H4 (cell line): ENCODE measurements at regions not wholly inside any gene's neighbourhood (a gene's known extent, or its start where the extent isn't known, plus 50 kb on each side); places are given as distances from the start of the nearest gene placed in this dataset.
"Not testable (repeated sequence)": the region's sequence is repeated elsewhere in the genome, so short reads cannot be mapped to it uniquely, and the experiment has no call there.

Source experiments
- DNase-seq: peaks from one replicate; pipeline ENCODE4 v3.0.0-alpha.2; 2015; ENCODE audit warnings: low spot score

GRCh38 chr2:156254637-156255067 is 77.9 kb downstream of the NR4A2 start:
- DNase-seq, result not testable (repeated sequence)

- DNase-seq, result no peak
These were observed 78.8 kb downstream of the NR4A2 start for GRCh38 chr2:156253765-156254164.

DNA sequence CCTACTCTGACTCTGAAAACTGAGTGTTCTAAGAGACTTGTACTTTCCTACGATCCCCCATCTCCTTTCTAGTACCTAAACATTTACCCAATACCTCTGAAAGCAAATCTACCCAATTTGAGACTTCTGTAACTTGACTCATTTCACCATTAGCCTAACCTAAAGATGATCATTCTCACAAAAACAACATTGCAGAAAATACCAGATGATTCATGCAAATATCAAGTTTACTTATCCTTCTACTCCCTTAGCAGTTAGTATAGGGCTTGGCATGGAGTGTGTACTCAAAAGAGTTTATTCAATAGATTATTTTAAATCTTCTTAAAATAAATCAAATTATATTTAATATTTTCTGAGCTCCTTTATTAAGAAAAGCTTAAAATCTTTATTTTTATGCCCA is 89.6 kb downstream of the NR4A2 start:
- DNase-seq, result no peak

DNA sequence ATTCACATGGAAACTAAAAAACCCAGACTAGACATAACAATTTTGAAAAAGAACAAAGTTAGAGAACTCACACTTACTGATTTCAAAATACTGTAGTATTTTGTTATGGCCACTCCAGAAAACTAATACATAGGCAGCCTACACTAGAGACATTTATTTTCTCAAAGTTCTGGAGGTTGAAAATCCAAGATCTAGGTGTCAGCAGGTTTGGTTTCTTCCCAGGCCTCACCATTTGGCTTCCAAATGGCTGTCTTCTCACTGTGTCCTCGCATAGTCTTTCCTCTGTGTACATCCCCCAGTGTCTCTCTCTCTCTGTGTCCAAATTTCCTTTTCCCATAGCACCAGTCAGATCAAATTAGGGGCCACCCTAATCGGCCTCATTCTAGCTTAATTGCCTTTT is 95.0 kb downstream of the NR4A2 start:
- DNase-seq, result no peak

DNA sequence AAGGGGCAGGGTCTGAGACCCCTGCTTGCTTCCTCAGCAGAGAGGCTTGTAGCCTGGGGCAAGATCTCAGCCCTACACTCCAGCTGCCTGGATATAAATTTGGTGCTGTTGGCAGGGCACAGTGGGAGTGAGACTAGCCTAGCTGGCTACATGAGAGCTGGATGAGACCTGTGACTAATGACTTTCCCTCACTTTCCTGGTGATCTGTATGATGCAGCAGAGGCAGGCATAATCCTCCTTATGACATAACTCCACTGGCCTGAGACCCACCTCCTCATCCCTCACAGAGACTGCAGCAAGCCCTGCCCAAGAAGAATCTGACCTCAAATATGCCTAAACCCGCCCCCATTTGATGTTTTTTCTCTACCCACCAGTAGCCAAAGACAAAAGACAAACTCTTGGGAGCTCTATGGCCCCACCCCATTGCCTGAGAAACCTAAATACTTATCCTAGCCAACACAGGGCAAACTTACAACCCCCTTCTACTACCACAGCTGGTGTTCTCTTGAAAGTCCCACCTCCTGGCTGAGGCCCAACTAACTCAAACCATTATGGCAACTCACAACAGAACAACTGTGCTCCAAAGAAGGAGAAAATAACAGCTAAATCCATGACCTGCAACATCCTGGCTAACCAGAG is 102.7 kb downstream of the NR4A2 start:
- peak; percentile 41 for DNase-seq

- DNase-seq, result not testable (repeated sequence)
These were observed 109.2 kb downstream of the NR4A2 start for GRCh38 chr2:156223328-156223727.

DNA sequence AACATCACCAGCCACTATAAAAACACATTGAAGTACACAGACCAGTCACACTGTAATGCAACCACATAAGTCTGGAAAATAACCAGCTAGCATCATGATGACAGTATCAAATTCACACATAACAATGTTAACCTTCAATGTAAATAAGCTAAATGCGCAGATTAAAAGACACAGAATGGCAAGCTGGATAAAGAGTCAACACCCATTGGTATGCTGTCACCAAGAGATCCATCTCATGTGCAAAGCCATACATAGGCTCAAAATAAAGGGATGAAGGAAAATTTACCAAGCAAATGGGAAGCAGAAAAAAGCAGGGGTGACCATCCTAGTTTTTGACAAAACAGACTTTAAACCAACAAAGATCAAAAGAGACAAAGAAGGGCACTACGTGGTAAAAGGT is 110.8 kb downstream of the NR4A2 start:
- DNase-seq, result peak; percentile 8

DNA sequence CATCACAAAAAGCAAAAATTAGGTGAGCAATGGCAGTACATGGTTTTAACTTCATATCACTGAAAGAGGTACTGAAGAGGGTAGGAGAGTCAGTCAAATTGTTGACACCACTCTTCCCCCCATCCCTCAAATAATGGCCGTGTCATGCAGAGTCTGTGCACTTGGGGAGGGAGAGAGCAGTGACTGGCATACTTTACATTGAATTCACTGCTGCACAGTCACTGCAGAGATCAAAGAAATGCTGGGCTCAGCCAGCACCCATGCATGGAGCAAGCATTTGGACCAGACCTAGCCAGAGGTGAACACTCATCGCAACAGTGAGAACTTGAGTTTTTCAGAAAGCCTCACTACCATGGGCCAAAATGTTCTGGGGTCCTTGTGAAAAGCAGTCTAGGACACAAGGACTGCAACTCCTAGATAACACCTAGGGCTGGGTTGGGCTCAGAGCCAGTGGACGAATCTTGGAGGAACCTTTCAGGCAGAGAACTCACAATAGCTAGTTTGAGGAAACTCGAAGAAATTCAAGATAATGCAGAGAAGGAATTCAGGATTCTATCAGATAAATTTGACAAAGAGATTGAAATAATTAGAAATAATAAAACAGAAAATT is 112.9 kb downstream of the NR4A2 start:
- DNase-seq, result no peak

- DNase-seq, result no peak
These were observed 116.9 kb downstream of the NR4A2 start for GRCh38 chr2:156215656-156216055.

GRCh38 chr2:156211318-156211717 is 121.2 kb downstream of the NR4A2 start:
- DNase-seq, result no peak

DNA sequence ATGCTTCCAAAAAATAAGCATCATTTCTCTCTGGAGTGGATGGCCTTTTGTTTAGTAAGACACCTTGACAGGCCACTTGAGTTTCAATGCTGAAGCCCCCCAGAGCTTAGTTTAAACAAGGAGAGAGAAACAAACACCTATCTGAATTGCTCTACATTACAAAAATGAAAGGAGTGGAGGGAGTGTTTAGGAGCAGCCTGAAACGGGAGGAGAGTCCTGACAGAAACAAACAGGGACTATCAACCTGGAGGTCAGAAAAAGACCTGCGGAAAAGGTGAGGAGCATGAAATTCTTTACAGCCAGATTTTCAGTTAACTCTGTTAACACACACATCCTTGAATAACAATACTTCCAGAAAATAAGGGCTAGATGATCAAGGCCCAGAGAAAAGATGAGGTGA is 126.2 kb downstream of the NR4A2 start:
- DNase-seq, result no peak

DNA sequence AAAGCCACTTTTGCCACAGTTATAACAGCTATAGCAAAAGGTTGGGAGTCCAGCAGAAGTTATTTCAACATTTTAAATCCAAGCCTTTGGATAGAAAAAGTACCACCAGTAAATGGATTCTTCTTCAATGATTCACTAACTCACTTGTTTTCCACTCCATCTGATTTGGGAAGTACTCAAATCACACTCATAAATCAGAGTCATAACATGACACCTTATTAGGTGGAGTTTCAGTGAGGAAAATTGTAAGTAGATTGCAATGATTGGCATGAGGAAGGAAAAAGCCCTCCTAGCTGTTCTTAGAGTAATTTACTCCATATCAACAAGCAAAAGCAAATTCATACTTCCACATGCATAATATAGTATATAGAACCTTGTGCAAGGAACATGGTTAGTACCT is 132.9 kb downstream of the NR4A2 start:
- no peak for DNase-seq

GRCh38 chr2:156196031-156196430 is 136.5 kb downstream of the NR4A2 start:
- no peak for DNase-seq

DNA sequence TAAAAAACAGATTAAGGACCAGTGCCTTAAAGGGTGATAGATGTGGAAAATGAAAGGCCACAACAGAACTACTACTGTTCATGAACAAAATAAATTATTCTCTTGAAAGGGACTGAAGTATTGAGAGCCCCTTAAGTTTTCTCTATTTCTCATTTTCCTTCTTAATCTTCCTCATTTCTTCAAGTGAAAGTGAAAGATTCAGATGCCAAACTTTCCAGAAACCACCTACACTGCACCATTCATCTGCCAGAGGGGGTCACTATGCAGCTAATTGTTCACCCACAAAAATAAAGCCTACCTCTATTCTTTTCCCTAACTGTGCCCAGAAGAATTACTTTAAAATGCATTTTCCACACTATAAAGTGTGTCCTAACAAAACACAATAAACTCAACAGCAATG is 140.1 kb downstream of the NR4A2 start:
- DNase-seq, result peak; percentile 6

- DNase-seq, result peak; percentile 62
These were observed 141.0 kb downstream of the NR4A2 start for GRCh38 chr2:156191527-156191926.

- DNase-seq, result peak; percentile 5
These were observed 142.0 kb downstream of the NR4A2 start for GRCh38 chr2:156190517-156190916.

DNA sequence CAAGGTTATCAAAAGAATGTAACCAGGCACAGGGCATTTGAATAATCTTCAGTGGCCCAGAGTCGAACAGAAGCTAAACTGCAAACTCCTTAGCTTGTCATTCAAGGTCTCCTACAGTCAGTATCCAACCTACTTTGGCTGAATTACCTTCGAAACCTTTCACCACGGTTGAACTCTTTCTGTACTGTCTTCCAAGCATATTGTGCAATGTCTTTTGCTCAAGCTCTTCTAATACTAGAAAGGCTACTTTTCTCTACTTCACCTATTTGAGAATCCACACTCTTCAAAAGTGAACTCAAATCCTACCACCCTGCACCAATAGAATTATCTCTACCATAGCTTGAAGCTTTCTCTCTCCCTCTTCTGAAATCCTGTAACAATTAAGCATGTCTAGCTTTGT is 142.9 kb downstream of the NR4A2 start:
- DNase-seq, result no peak

DNA sequence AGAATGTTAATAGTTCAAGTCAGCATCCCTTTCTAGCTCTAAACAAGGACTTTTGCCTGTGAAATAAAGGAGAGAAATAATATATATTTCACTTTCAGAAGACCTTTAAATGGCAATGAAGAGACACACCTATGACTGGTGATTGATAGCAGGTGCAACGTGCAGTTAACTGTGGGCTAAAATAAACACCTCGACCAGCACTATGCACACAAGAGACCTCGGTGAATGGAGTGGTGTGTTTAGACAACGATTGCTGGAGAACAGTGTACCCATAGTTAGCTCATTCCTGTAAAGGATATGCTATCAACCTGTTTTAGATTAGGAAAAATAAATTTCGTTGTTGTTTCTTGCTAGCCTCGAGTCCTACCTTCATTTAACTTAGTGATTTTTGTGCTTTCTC is 143.4 kb downstream of the NR4A2 start:
- DNase-seq, result no peak

GRCh38 chr2:156182132-156182531 is 150.4 kb downstream of the NR4A2 start:
- DNase-seq, result peak; percentile 55

DNA sequence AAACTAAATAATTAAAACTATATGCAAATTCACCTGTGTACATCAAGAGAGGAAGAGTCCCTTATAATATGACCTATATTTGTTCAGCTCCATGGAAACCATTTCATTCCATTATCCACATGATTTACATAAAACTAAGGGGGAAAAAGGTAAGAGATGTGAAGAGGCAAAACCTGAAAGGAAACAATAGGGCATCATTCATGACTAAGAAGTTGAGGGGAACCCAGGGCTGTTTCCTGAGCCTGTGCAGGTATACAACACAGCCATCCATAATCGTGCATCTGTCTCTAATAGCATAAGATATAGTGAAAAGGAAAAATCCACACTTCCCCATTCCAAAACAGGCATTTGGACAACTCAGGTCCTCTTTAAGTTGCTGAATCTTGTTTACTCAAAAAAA is 151.3 kb downstream of the NR4A2 start:
- DNase-seq, result no peak

GRCh38 chr2:156177654-156178053 is 154.9 kb downstream of the NR4A2 start:
- no peak for DNase-seq

DNA sequence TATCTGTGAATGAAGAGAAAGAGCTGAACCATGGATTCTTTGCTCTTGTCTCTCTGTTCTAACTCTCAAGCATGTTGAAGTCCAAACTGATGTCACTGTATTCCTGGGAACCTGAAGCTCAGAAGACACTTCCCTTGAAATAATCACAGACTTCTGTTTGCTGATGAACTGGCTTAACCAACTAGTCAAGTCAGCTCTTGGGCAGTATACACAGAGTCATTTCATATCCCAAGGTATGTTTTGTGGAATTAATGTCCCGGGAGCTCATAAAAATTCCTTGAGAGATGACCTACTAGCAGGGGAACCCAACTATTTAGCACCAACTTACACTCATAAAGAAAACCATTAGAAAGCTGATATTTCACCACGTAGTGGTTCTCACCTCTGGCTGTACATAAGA is 156.6 kb downstream of the NR4A2 start:
- DNase-seq, result no peak

- DNase-seq, result no peak
These were observed 161.6 kb downstream of the NR4A2 start for GRCh38 chr2:156170929-156171328.

- no peak for DNase-seq
These were observed 166.8 kb downstream of the NR4A2 start for GRCh38 chr2:156165742-156166141.
